ENCODE measurements at regions not wholly inside any gene's neighbourhood (a gene's known extent, or its start where the extent isn't known, plus 50 kb on each side); places are given as distances from the start of the nearest gene placed in this dataset.

DNA sequence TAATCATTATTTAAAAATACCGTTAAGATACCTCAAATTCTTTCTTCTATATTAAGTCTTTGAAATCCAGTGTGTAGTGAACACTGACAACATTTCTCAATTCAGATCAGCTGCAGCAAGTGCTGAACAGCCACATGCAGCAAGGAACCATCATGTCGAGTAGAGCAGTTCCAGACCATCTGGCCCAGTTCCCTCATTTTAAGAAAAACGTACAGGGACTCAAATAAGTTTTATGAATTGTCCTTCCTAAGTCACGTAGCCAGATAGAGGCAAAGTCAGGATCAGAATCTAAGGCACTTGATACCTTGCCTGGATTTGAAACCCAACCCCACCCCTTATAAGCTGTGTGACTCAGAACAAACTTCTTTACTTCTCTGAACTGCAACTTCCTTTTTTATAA, 132.4 kb downstream of the PROX1 start:
- DNase-seq (no peak), ATAC-seq (ENCODE audit: low read depth) (no peak)
- no peaks in the 10 kb centered on the region for H3K4me1 Mint-ChIP-seq
- H3K27ac Mint-ChIP-seq, result no peak overlapping the region
- intact Hi-C loops (cut with micrococcal nuclease), result loop anchor here (10.0 kb wide), 1 partner anchor 995 kb away; no protein-coding TSS in a partner anchor
- ChIA-PET POLR2A (no interaction called here), CTCF (no interaction called here)
- TF ChIP-seq, protein P1, sequence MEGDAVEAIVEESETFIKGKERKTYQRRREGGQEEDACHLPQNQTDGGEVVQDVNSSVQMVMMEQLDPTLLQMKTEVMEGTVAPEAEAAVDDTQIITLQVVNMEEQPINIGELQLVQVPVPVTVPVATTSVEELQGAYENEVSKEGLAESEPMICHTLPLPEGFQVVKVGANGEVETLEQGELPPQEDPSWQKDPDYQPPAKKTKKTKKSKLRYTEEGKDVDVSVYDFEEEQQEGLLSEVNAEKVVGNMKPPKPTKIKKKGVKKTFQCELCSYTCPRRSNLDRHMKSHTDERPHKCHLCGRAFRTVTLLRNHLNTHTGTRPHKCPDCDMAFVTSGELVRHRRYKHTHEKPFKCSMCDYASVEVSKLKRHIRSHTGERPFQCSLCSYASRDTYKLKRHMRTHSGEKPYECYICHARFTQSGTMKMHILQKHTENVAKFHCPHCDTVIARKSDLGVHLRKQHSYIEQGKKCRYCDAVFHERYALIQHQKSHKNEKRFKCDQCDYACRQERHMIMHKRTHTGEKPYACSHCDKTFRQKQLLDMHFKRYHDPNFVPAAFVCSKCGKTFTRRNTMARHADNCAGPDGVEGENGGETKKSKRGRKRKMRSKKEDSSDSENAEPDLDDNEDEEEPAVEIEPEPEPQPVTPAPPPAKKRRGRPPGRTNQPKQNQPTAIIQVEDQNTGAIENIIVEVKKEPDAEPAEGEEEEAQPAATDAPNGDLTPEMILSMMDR (IDR thresholded peaks at IDR 0.05), result no peak
- H3K9me3 Mint-ChIP-seq, result peaks cover 12% of the 10 kb centered on the region
- H3K4me3 Mint-ChIP-seq, result no peak overlapping the region
- H3K27me3 Mint-ChIP-seq, result no peaks in the 10 kb centered on the region
- no peaks in the 10 kb centered on the region for H3K36me3 Mint-ChIP-seq (ENCODE audit: low read depth)

DNA sequence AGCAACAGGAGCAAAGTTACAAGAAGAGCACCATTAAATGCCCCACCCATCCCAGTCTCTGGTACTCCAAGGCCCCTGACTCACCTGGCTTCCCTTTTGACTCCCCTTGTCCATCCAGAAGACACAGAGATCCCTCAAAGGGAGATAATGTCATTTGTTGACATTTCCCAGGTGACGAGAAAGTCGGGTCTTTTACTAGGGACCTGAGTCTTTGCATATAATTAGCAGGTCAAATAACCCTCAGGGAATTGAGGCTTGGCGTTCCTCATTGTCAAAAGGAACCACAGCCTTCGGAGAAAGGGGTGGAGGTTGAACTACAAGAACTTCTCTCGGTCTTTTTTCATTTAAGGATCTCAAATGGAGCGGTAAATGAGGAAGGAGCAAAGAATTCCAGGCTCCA, 133.2 kb downstream of the PROX1 start:
- DNase-seq, result no peak
- H3K4me3 Mint-ChIP-seq, result no peak overlapping the region
- no peak for ATAC-seq (ENCODE audit: low read depth)
- intact Hi-C loops (cut with micrococcal nuclease), result loop anchor here (10.0 kb wide), 1 partner anchor 996 kb away; no protein-coding TSS in a partner anchor
- H3K4me1 Mint-ChIP-seq, result no peaks in the 10 kb centered on the region
- CTCF ChIA-PET, result no interaction called here
- peaks cover 12% of the 10 kb centered on the region for H3K9me3 Mint-ChIP-seq
- POLR2A ChIA-PET, result no interaction called here
- H3K27me3 Mint-ChIP-seq, result peaks cover 3% of the 10 kb centered on the region
- TF ChIP-seq, protein P1 (IDR thresholded peaks at IDR 0.05), result no peak
- no peak overlapping the region for H3K27ac Mint-ChIP-seq
- no peaks in the 10 kb centered on the region for H3K36me3 Mint-ChIP-seq (ENCODE audit: low read depth)

DNA sequence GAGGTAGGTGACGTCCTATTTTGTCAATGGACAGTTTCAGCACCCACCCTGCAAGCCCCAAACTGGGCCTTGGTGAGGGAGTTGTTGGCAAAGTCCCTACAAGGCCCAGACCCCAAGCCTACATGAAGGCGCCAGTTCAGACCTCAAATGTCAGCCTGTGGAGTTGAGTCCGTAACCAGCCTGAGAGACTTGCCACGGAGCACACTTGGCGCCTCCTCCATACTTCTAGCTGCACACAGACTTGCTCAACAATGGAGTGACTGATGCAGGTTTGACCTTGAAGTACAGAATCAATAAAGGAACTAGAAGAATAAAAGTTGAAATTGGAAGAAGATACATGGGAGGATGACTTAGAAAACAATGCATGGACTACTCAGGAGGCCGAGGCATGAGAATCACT, 134.3 kb downstream of the PROX1 start:
- intact Hi-C loops (cut with micrococcal nuclease), result loop anchor here (10.0 kb wide), 1 partner anchor 997 kb away; no protein-coding TSS in a partner anchor
- Mint-ChIP-seq H3K27ac (no peak overlapping the region), H3K36me3 (ENCODE audit: low read depth) (no peaks in the 10 kb centered on the region), H3K9me3 (peaks cover 10% of the 10 kb centered on the region), H3K27me3 (peaks cover 3% of the 10 kb centered on the region), H3K4me1 (no peaks in the 10 kb centered on the region), H3K4me3 (no peak overlapping the region)
- ChIA-PET CTCF (no interaction called here), POLR2A (no interaction called here)
- DNase-seq (no peak), ATAC-seq (ENCODE audit: low read depth) (no peak)
- TF ChIP-seq, protein P1 (IDR thresholded peaks at IDR 0.05), result no peak

DNA sequence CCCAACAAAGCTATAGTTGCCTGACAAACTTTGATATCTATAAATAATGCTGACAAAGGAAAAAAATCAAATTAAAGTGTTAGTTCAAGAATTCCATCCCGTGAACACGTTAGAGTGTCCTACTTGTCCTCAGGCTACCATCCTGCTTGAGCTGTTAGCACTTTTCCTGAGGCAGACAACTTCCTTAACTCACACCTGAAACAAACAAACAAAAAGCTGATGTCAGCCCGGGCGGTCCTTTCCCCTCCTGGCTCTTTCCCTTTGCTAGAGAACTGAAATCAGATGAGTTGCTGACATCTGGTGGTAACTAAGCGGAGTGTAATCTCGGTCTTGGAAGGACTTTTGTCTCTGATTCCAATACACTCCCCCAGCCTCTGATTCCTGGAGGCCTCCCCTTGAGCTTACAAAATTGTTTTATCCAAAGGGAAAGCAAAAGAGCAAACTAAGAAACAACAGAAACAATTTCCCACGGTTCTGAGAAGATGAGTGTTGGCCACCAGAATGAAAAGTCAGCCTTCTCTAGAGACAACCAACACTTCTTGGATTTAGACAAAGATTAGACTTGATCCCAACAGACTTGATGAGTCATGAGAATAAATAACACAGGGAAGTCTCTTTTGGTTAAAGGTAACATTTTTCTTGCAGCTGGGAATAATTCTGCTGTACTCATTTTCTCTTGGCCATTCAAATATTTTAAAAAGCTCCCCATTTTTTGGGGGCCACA, 135.4 kb downstream of the PROX1 start:
- H3K27me3 Mint-ChIP-seq, result peaks cover 3% of the 10 kb centered on the region
- no peak overlapping the region for H3K4me3 Mint-ChIP-seq
- ChIA-PET POLR2A (interaction anchor here (0.6 kb wide), 1 partner anchor 14 kb away, joined by 4 read pairs; no protein-coding TSS in a partner anchor), CTCF (interaction anchor here (0.9 kb wide), 1 partner anchor 1000 kb away, joined by 3 read pairs; no protein-coding TSS in a partner anchor)
- peaks cover 3% of the 10 kb centered on the region for H3K9me3 Mint-ChIP-seq
- intact Hi-C loops (cut with micrococcal nuclease), result loop anchor here (10.0 kb wide), 1 partner anchor 998 kb away; no protein-coding TSS in a partner anchor
- H3K4me1 Mint-ChIP-seq, result no peaks in the 10 kb centered on the region
- H3K27ac Mint-ChIP-seq, result no peak overlapping the region
- ATAC-seq (ENCODE audit: low read depth) (no peak), DNase-seq (no peak)
- TF ChIP-seq, protein P1 (IDR thresholded peaks at IDR 0.05), result no peak
- no peaks in the 10 kb centered on the region for H3K36me3 Mint-ChIP-seq (ENCODE audit: low read depth)

DNA sequence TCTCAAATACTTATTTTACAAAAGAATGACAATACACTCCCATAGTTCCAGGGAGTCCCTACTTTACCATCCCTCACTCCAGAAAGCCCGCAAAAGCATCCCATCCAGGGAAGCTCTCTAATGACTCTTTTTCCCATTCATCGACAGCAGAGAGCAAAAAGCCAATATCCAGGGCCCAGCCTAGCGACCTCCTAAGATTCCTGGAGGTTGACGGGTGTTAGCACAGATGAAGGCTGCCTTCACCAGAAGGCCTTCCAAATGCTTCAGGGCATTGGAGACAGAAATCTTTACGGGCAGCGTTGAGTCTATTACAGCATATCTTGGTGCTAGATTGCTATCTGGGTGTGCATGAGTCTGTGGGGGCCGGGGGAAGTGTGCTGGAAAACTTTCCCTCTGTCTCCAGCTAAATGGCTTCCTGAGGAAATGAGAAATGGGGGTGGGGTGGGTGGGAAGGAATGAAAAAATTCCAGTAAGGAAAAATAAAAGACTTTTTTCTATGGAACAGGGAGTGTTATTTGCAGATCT, 136.6 kb downstream of the PROX1 start:
- TF ChIP-seq, protein P1 (IDR thresholded peaks at IDR 0.05), result no peak
- Mint-ChIP-seq H3K4me1 (no peaks in the 10 kb centered on the region), H3K27ac (no peak overlapping the region), H3K4me3 (no peak overlapping the region), H3K9me3 (no peaks in the 10 kb centered on the region), H3K27me3 (peaks cover 3% of the 10 kb centered on the region), H3K36me3 (ENCODE audit: low read depth) (no peaks in the 10 kb centered on the region)
- no peak for ATAC-seq (ENCODE audit: low read depth)
- ChIA-PET CTCF (no interaction called here), POLR2A (no interaction called here)
- no peak for DNase-seq
- intact Hi-C loops (cut with micrococcal nuclease), result loop anchor here (10.0 kb wide), 1 partner anchor 1000 kb away; no protein-coding TSS in a partner anchor
